SK-N-DZ (cell line): ENCODE measurements at regions not wholly inside any gene's neighbourhood (a gene's known extent, or its start where the extent isn't known, plus 50 kb on each side); places are given as distances from the start of the nearest gene placed in this dataset.

Source experiments
- small RNA-seq, 2 experiments: library from RNA; depleted of rRNA; stranded (forward); fragments of <200 nt; gene quantifications; one replicate each; pipeline ENCODE3, GENCODE V24; 2014

Small RNA genes in the stretch of these regions (small RNA-seq; reads per million reads assigned to genes)
- 0 reads per million in 2 experiments for gene MIR4771-1
